ENCODE measurements at regions not wholly inside any gene's neighbourhood (a gene's known extent, or its start where the extent isn't known, plus 50 kb on each side); places are given as distances from the start of the nearest gene placed in this dataset.
"Not testable (repeated sequence)": the region's sequence is repeated elsewhere in the genome, so short reads cannot be mapped to it uniquely, and the experiment has no call there.

DNA sequence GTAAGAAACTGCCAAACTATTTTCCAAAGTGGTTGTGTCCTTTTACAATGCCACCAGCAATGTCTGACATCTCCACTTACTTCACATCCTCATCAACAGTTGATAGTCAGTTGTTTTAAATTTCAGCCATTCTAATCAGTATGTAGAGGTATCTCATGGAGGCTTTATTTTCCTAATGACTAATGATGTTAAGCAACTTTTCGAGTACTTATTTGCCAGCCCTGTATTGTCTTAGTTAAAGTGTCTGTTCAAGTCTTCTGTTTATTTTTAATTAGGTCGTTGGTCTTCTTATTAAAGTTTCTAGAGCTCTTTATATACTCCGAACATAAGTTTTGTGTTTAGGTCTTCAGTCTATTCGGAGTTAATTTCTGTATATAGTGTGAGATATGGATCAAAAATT lies 54.9 kb upstream of the NBPF12 start:
- not testable (repeated sequence) for H3K4me1 Mint-ChIP-seq (ENCODE audit: low read depth); H3K36me3 Mint-ChIP-seq (ENCODE audit: low read depth); H3K9me3 Mint-ChIP-seq; DNase-seq (ENCODE audit: low spot score); H3K4me3 Mint-ChIP-seq; H3K27me3 Mint-ChIP-seq (ENCODE audit: low read depth); H3K27ac Mint-ChIP-seq

DNA sequence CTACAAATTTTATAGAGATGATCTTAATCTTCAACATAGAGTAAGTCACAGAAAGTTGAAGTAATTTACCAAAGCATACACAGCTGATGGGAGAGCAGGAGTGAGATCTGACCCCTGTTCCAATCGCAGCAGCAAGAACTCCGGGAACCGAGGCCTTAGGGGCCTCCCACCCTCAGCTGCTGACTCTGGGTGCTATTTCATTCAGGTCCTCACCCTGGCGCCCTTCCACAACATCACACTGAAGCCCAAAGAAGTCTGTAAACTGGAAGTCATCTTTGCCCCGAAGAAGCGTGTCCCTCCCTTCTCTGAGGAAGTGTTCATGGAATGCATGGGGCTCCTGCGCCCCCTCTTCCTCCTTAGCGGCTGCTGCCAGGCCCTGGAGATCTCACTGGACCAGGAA lies 57.0 kb upstream of the NBPF12 start:
- H3K27ac Mint-ChIP-seq; H3K4me3 Mint-ChIP-seq; H3K4me1 Mint-ChIP-seq (ENCODE audit: low read depth); H3K27me3 Mint-ChIP-seq (ENCODE audit: low read depth); H3K36me3 Mint-ChIP-seq (ENCODE audit: low read depth); DNase-seq (ENCODE audit: low spot score); H3K9me3 Mint-ChIP-seq: not testable (repeated sequence)

- H3K4me1 Mint-ChIP-seq (ENCODE audit: low read depth); H3K4me3 Mint-ChIP-seq; H3K27me3 Mint-ChIP-seq (ENCODE audit: low read depth); DNase-seq (ENCODE audit: low spot score); H3K9me3 Mint-ChIP-seq; H3K36me3 Mint-ChIP-seq (ENCODE audit: low read depth); H3K27ac Mint-ChIP-seq: not testable (repeated sequence)
These were observed 74.3 kb upstream of the NBPF12 start for GRCh38 chr1:146863799-146864319.

DNA sequence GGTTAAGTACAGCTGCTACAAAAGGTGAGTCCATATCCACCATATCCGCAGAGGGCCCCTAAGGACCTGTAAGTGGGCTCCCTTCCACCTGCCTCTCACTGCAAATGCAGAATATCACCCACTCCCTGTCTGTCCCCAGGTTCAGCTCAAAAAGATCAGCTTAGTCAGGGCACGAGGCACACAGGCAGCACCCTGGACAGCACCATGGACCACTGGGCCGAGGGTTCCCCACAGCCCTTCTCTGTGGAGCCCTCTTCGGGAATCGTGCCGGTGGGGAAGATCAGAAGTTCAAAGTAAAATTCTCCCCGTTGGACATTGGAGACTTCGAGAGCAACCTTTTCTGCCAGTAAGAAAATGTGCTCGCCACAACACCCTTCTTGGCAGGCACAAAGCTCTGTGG lies 85.0 kb upstream of the NBPF12 start:
- H3K4me3 Mint-ChIP-seq; H3K27me3 Mint-ChIP-seq (ENCODE audit: low read depth); H3K4me1 Mint-ChIP-seq (ENCODE audit: low read depth); H3K27ac Mint-ChIP-seq; H3K36me3 Mint-ChIP-seq (ENCODE audit: low read depth); DNase-seq (ENCODE audit: low spot score); H3K9me3 Mint-ChIP-seq: not testable (repeated sequence)

DNA sequence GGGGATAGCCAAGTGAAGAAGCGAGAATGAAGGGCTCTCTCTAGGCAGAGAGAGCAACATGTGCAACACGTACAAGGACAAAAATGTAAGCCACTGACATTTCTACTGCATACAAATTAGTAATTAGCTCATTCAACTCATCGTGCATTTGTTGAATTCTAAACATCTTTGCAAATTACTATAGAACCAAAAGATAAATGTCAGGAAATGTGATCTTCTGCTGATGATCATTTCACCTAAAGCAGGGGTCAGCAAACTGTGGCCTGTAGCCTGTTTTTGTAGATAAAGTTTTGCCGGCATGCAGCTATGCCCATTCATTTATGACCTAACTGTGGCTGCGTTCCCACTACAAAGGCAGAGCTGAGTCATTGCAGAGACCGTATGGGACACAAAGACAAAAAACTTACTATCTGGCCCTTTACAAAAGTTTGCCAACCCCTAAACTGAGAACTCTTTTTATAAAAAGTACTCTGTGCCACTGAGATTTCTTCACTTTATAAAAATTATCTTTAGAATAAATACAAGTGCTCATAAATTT lies 87.7 kb upstream of the NBPF12 start:
- not testable (repeated sequence) for DNase-seq (ENCODE audit: low spot score); H3K4me1 Mint-ChIP-seq (ENCODE audit: low read depth); H3K36me3 Mint-ChIP-seq (ENCODE audit: low read depth); H3K9me3 Mint-ChIP-seq; H3K27ac Mint-ChIP-seq; H3K4me3 Mint-ChIP-seq; H3K27me3 Mint-ChIP-seq (ENCODE audit: low read depth)

DNA sequence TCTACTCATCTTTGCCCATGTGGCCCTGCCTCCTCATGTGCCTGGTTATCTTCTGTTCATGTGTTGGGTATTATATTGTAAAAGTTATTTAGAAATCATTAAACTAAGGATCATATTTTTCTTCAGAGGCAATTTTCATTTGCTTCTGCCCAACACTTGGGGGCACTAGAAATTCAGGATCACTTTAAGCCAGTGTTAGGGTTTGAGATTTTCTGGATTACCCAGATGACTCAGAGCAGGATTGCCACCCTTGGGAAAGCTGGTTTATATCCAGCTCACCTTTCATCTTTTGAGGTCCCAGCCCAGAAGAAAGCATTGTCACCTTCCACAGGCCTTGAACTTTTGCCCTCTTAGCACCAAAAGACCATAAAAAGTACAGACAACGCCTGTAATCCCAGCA lies 99.4 kb upstream of the NBPF12 start:
- H3K27ac Mint-ChIP-seq; H3K4me3 Mint-ChIP-seq; H3K4me1 Mint-ChIP-seq (ENCODE audit: low read depth); DNase-seq (ENCODE audit: low spot score); H3K36me3 Mint-ChIP-seq (ENCODE audit: low read depth); H3K9me3 Mint-ChIP-seq; H3K27me3 Mint-ChIP-seq (ENCODE audit: low read depth): not testable (repeated sequence)

DNA sequence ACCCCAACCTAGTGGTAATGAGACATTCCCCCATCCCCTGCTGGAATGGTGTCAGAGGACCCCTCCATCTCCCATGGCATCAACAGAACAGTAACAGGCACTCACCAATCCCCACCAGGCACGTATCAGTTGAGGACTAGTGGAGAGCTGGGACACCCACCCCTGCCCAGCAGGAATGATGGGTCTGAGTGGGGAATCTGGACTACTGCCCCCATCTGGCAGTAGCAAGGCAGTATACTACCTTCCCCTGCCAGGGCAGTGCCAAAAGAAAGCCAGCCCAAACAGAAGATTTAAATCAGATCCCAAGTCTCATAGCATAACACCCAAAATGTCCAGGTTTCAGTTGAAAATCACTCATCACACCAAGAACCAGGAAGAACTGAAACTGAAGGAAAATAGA lies 111.2 kb upstream of the NBPF12 start:
- not testable (repeated sequence) for H3K4me1 Mint-ChIP-seq (ENCODE audit: low read depth); DNase-seq (ENCODE audit: low spot score); H3K4me3 Mint-ChIP-seq; H3K27ac Mint-ChIP-seq; H3K36me3 Mint-ChIP-seq (ENCODE audit: low read depth); H3K9me3 Mint-ChIP-seq; H3K27me3 Mint-ChIP-seq (ENCODE audit: low read depth)

- not testable (repeated sequence) for H3K27me3 Mint-ChIP-seq (ENCODE audit: low read depth); H3K4me3 Mint-ChIP-seq; DNase-seq (ENCODE audit: low spot score); H3K36me3 Mint-ChIP-seq (ENCODE audit: low read depth); H3K9me3 Mint-ChIP-seq; H3K27ac Mint-ChIP-seq; H3K4me1 Mint-ChIP-seq (ENCODE audit: low read depth)
These were observed 143.9 kb upstream of the NBPF12 start for GRCh38 chr1:146794236-146794635.

DNA sequence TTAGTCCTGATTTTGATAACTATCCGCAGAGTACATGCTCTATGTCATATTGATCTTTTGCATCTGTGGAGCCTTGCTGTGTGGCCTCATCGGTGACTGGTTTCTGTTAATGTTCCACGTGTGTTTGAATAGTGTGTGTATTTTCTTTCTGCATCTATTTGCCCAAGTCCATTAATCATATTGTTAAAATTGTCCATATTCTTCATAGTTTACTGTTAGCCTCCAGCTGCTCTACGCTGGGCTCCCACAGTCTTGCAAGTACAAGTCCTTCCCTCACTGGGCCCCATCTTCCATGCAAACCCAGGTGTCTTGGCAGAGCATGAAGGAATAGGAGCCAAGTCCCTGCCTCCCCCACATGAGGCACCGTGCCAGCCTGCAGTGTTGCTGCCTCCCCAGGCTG lies 145.4 kb upstream of the NBPF12 start:
- H3K27ac Mint-ChIP-seq; H3K4me1 Mint-ChIP-seq (ENCODE audit: low read depth); H3K9me3 Mint-ChIP-seq: not testable (repeated sequence)

DNA sequence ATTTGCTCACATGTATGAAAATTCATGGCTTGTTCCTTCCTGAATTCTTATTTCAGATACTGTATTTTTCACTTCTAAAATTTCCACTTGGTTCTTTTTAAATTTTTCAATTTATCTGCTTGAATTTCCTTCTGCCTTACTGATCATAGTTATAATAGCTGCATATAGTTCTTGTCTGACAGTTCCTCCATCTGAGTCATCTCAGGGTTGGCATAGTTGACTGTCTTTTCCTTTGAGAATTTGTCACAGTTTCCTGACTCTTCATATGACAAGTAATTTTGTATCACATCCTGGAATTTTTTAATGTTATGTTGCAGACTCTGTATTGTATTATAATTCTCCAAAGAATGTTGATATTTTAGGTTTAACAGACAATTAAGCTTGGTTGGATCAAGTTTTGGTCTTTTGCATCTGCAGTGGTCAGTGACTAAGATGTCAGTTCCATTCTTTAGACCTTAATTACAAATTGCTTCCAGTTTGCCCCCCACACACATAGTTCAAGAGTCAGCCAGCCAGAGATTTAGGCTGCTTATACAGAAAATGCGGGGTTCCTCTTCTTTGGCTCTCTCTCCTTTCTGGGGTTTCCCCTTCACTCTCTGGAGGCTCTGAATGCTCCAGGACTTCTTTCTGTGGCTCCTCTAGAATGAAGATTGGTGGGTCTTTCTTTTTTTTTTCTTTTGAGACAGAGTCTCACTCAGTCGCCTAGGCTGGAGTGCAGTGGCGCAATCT lies 153.7 kb upstream of the NBPF12 start:
- not testable (repeated sequence) for H3K27ac Mint-ChIP-seq; H3K36me3 Mint-ChIP-seq (ENCODE audit: low read depth); H3K4me1 Mint-ChIP-seq (ENCODE audit: low read depth); H3K9me3 Mint-ChIP-seq; DNase-seq (ENCODE audit: low spot score); H3K27me3 Mint-ChIP-seq (ENCODE audit: low read depth); H3K4me3 Mint-ChIP-seq

More for the DNA sequence above, 145.4 kb upstream of the NBPF12 start:
- not testable (repeated sequence) for DNase-seq (ENCODE audit: low spot score); H3K36me3 Mint-ChIP-seq (ENCODE audit: low read depth); H3K4me3 Mint-ChIP-seq; H3K27me3 Mint-ChIP-seq (ENCODE audit: low read depth)

DNA sequence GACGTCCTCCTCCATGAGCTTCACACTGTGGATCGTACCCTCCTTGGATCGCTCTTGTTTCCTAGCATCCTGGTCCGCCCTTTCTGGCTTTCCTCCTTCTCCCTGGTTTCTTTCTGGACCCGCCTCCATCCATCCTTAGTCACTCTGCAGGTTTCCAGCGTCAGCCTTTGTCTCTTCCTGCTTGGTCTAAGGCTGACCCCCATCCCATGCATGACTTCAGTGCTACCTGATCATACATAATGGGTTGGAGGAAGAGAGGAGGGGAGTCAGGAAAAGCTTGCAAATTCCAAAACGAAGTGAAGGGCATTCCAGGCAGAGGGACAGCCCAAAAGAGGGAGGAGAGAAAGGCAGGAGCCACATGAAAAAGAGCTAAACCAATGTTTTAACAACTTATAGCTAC lies 156.9 kb upstream of the NBPF12 start:
- H3K4me1 Mint-ChIP-seq (ENCODE audit: low read depth); DNase-seq (ENCODE audit: low spot score); H3K9me3 Mint-ChIP-seq; H3K27me3 Mint-ChIP-seq (ENCODE audit: low read depth); H3K4me3 Mint-ChIP-seq; H3K36me3 Mint-ChIP-seq (ENCODE audit: low read depth); H3K27ac Mint-ChIP-seq: not testable (repeated sequence)

GRCh38 chr1:146777826-146778602 lies 160.1 kb upstream of the NBPF12 start:
- H3K27me3 Mint-ChIP-seq (ENCODE audit: low read depth); H3K4me1 Mint-ChIP-seq (ENCODE audit: low read depth); H3K36me3 Mint-ChIP-seq (ENCODE audit: low read depth); H3K4me3 Mint-ChIP-seq; H3K27ac Mint-ChIP-seq; H3K9me3 Mint-ChIP-seq; DNase-seq (ENCODE audit: low spot score): not testable (repeated sequence)

GRCh38 chr1:146774988-146775387 lies 163.1 kb upstream of the NBPF12 start:
- not testable (repeated sequence) for DNase-seq (ENCODE audit: low spot score); H3K36me3 Mint-ChIP-seq (ENCODE audit: low read depth); H3K27me3 Mint-ChIP-seq (ENCODE audit: low read depth); H3K9me3 Mint-ChIP-seq; H3K4me3 Mint-ChIP-seq; H3K27ac Mint-ChIP-seq; H3K4me1 Mint-ChIP-seq (ENCODE audit: low read depth)

DNA sequence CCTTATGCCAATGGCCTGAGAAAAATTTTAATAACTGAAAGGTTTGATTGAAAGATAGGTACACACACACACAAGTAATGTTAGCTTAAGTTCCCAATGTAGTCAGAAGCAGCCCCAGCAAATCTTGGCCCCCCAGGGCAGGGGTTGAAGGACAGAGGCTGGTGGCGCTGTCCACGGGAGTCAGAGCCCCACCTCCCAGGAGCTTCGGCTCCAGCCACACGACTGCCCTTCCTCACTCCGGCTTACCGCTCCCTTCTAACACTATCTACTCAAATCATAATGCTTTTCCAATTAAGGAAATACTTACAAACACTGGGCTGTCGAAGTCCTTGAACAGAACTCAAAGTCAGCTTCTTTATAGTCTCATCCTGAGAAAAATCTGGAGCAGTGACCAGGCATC lies 163.9 kb upstream of the NBPF12 start:
- not testable (repeated sequence) for H3K27me3 Mint-ChIP-seq (ENCODE audit: low read depth)

More for the DNA sequence above, 163.9 kb upstream of the NBPF12 start:
- H3K9me3 Mint-ChIP-seq; DNase-seq (ENCODE audit: low spot score); H3K27ac Mint-ChIP-seq; H3K4me1 Mint-ChIP-seq (ENCODE audit: low read depth); H3K36me3 Mint-ChIP-seq (ENCODE audit: low read depth); H3K4me3 Mint-ChIP-seq: not testable (repeated sequence)
